Panc1 (cell line): ENCODE measurements at regions not wholly inside any gene's neighbourhood (a gene's known extent, or its start where the extent isn't known, plus 50 kb on each side); places are given as distances from the start of the nearest gene placed in this dataset.
"Not testable (repeated sequence)": the region's sequence is repeated elsewhere in the genome, so short reads cannot be mapped to it uniquely, and the experiment has no call there.

Source experiments
- ATAC-seq: fragments of 200-7000 bp; cut with Tn5 transposase; 2 replicates; pipeline ENCODE4 v1.9.1; 2020; ENCODE audit warnings: mild to moderate bottlenecking, moderate library complexity
- BruUV-seq: library from RNA; stranded (reverse); fragments of 400-500 nt; replicated peaks from 2 replicates; lab custom pipeline; 2021; lab: Mats Ljungman, UMichigan
- CTCF ChIA-PET: fragments of 300-600 bp; sonication (Branson Sonifier 250); formaldehyde crosslinking; loops from one replicate; lab custom pipeline; 2022; ENCODE audit warnings: antibody characterized with exemption; lab: Charles Lee
- POLR2A ChIA-PET: fragments of 300-600 bp; sonication (Branson Sonifier 250); formaldehyde crosslinking; loops from one replicate; lab custom pipeline; 2022; ENCODE audit warnings: antibody characterized with exemption; lab: Charles Lee
- DNase-seq: peaks from one replicate; pipeline ENCODE4 v3.0.0-alpha.2; 2010; ENCODE audit warnings: low read depth, low spot score
- H3K27ac ChIP-seq: 2 replicates; pipeline ENCODE4 v1.5.1; 2011; ENCODE audit warnings: mild to moderate bottlenecking, low read length, inconsistent platforms
- H3K27me3 ChIP-seq: fragments of 200-500 bp; sonication (Bioruptor generic); 2 replicates; pipeline ENCODE4 v1.6.0; 2014; ENCODE audit warnings: low read length, inconsistent platforms; ENCODE audit not compliant: control insufficient read depth, insufficient read depth
- H3K36me3 ChIP-seq: fragments of 200-500 bp; sonication (Bioruptor generic); 2 replicates; pipeline ENCODE4 v1.5.1; 2014; ENCODE audit warnings: inconsistent platforms, mild to moderate bottlenecking, low read length, moderate library complexity; ENCODE audit not compliant: control insufficient read depth, insufficient read depth
- H3K4me1 ChIP-seq: 2 replicates; pipeline ENCODE4 v1.5.1; 2011; ENCODE audit warnings: inconsistent platforms, mild to moderate bottlenecking, low read length, moderate library complexity; ENCODE audit not compliant: control insufficient read depth, insufficient read depth
- H3K4me3 ChIP-seq, 2 experiments: 2 replicates each; pipeline ENCODE4 v1.5.1; 2011 to 2012; ENCODE audit warnings: low read depth in 2 of 2, low read length in 2 of 2, mild to moderate bottlenecking in 2 of 2, inconsistent platforms in 1 of 2, moderate library complexity in 1 of 2
- H3K9me3 ChIP-seq: fragments of 200-500 bp; sonication (Bioruptor generic); 2 replicates; pipeline ENCODE4 v1.5.1; 2014; ENCODE audit warnings: low read depth, mild to moderate bottlenecking, inconsistent platforms, low read length, moderate library complexity; ENCODE audit not compliant: control insufficient read depth, insufficient read depth
- POLR2AphosphoS5 ChIP-seq: IDR thresholded peaks from 2 replicates; pipeline ENCODE4 v1.6.1; 2012; ENCODE audit warnings: mild to moderate bottlenecking, low read depth, low read length, moderate library complexity
- SIN3A ChIP-seq: IDR thresholded peaks from 2 replicates; pipeline ENCODE4 v1.6.1; 2012; ENCODE audit warnings: low read depth, mild to moderate bottlenecking, low read length, moderate library complexity, borderline replicate concordance; ENCODE audit not compliant: insufficient read depth
- TCF7L2 ChIP-seq: IDR thresholded peaks from 2 replicates; pipeline ENCODE4 v1.6.1; 2011; ENCODE audit warnings: mild to moderate bottlenecking, low read depth, low read length, inconsistent platforms
- in situ Hi-C: cut with HindIII; loops from 2 replicates; pipeline ENCODE4 v1.10.0; 2016; ENCODE audit warnings: low sequenced_read_pairs, low pct_unique_long_range_greater_than_20kb
- intact Hi-C: fragments of 100-400 bp; cut with micrococcal nuclease; formaldehyde crosslinking; loops from one replicate; pipeline ENCODE4 v1.10.0; 2022; ENCODE audit not compliant: unreplicated experiment
- TF ChIP-seq, protein P1 (sequence below): fragments of 450-650 bp; IDR thresholded peaks from 2 replicates; pipeline ENCODE4 v1.5.1; 2017; ENCODE audit warnings: mild to moderate bottlenecking
- TF ChIP-seq, protein P2 (sequence below), 2 experiments: IDR thresholded peaks; 2 replicates each; pipeline ENCODE4 v1.6.1; 2011 to 2012; ENCODE audit warnings: low read depth in 2 of 2, control low read depth in 1 of 2, low read length in 1 of 2, mild to moderate bottlenecking in 1 of 2, moderate library complexity in 1 of 2; ENCODE audit not compliant: insufficient read depth in 1 of 2

GRCh38 chr4:1520795-1521576 lies 114.7 kb upstream of the NKX1-1 start:
- DNase-seq, H3K4me1 ChIP-seq, intact Hi-C loops, CTCF ChIA-PET, BruUV-seq, POLR2A ChIA-PET, H3K9me3 ChIP-seq, H3K36me3 ChIP-seq, H3K27me3 ChIP-seq, in situ Hi-C loops: not testable (repeated sequence)
- ATAC-seq = peak; percentile 90
- H3K4me3 ChIP-seq = peak overlapping the region; percentile 46 to 51
- H3K27ac ChIP-seq = peak overlapping the region; percentile 48; the same call in 1 of the 2 replicates
- peak; percentile 93 for TF ChIP-seq TCF7L2

GRCh38 chr4:1519787-1520661 lies 113.8 kb upstream of the NKX1-1 start:
- no peak for TF ChIP-seq TCF7L2
- no peak for TF ChIP-seq SIN3A
- TF ChIP-seq, protein P1, sequence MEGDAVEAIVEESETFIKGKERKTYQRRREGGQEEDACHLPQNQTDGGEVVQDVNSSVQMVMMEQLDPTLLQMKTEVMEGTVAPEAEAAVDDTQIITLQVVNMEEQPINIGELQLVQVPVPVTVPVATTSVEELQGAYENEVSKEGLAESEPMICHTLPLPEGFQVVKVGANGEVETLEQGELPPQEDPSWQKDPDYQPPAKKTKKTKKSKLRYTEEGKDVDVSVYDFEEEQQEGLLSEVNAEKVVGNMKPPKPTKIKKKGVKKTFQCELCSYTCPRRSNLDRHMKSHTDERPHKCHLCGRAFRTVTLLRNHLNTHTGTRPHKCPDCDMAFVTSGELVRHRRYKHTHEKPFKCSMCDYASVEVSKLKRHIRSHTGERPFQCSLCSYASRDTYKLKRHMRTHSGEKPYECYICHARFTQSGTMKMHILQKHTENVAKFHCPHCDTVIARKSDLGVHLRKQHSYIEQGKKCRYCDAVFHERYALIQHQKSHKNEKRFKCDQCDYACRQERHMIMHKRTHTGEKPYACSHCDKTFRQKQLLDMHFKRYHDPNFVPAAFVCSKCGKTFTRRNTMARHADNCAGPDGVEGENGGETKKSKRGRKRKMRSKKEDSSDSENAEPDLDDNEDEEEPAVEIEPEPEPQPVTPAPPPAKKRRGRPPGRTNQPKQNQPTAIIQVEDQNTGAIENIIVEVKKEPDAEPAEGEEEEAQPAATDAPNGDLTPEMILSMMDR = no peak
- TF ChIP-seq POLR2AphosphoS5 = no peak
- TF ChIP-seq, protein P2, sequence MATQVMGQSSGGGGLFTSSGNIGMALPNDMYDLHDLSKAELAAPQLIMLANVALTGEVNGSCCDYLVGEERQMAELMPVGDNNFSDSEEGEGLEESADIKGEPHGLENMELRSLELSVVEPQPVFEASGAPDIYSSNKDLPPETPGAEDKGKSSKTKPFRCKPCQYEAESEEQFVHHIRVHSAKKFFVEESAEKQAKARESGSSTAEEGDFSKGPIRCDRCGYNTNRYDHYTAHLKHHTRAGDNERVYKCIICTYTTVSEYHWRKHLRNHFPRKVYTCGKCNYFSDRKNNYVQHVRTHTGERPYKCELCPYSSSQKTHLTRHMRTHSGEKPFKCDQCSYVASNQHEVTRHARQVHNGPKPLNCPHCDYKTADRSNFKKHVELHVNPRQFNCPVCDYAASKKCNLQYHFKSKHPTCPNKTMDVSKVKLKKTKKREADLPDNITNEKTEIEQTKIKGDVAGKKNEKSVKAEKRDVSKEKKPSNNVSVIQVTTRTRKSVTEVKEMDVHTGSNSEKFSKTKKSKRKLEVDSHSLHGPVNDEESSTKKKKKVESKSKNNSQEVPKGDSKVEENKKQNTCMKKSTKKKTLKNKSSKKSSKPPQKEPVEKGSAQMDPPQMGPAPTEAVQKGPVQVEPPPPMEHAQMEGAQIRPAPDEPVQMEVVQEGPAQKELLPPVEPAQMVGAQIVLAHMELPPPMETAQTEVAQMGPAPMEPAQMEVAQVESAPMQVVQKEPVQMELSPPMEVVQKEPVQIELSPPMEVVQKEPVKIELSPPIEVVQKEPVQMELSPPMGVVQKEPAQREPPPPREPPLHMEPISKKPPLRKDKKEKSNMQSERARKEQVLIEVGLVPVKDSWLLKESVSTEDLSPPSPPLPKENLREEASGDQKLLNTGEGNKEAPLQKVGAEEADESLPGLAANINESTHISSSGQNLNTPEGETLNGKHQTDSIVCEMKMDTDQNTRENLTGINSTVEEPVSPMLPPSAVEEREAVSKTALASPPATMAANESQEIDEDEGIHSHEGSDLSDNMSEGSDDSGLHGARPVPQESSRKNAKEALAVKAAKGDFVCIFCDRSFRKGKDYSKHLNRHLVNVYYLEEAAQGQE (IDR thresholded peaks at IDR 0.05; ENCODE audit: insufficient read depth in 1 of 2, low read depth in 2 of 2, low read length in 1 of 2) = no peak
- H3K27ac ChIP-seq = no peak overlapping the region
- ChIA-PET POLR2A (no interaction called here), CTCF (no interaction called here)
- no TSS peak for BruUV-seq
- peak; percentile 50 for ATAC-seq
- peak overlapping the region in 1 of 2 experiments; percentile 16; a peak in 1 of 4 replicates for H3K4me3 ChIP-seq
- in situ Hi-C loops = no loop called here
- no peaks in the 10 kb centered on the region for H3K9me3 ChIP-seq
- peaks cover 2% of the 10 kb centered on the region; the same call in 1 of the 2 replicates for H3K4me1 ChIP-seq
- H3K27me3 ChIP-seq = no peaks in the 10 kb centered on the region
- no peak for DNase-seq
- H3K36me3 ChIP-seq = no peaks in the 10 kb centered on the region
- intact Hi-C loops = no loop called here
